Fibroblast of villous mesenchyme (primary cell): ENCODE measurements at regions not wholly inside any gene's neighbourhood (a gene's known extent, or its start where the extent isn't known, plus 50 kb on each side); places are given as distances from the start of the nearest gene placed in this dataset.
A peak's percentile ranks its signal among the peaks of the same experiment; 100 is the strongest.
"Not testable (repeated sequence)": the region's sequence is repeated elsewhere in the genome, so short reads cannot be mapped to it uniquely, and the experiment has no call there.

Experiments used
- DNase-seq: peaks from one replicate; pipeline ENCODE4 v3.0.0-alpha.2; 2010; ENCODE audit warnings: low read depth
- H3K4me3 ChIP-seq: 2 replicates; pipeline ENCODE4 v1.5.1; 2011; ENCODE audit warnings: low read depth, mild to moderate bottlenecking, low read length
- TF ChIP-seq, protein P1 (sequence below): IDR thresholded peaks from 2 replicates; pipeline ENCODE4 v1.5.1; 2012; ENCODE audit warnings: low read depth, mild to moderate bottlenecking, low read length; ENCODE audit not compliant: insufficient read depth

DNA sequence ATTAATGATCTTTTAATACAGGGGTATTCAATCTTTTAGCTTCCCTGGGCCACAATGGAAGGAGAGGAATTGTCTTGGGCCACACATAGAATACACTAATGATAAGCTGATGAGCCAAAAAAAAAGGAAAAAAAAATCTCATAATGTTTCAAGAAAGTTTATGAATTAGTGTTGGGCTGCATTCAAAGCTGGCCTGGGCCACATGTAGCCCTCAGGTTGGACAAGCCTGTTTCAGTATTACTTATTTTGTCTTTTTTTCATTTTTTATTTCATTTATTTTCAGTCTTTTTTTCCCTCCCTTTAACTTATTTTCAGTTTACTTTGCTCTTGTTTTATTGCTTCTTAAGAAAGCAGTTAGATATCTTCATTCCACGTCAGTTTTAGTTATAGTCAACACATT is 2171.8 kb upstream of the DEFB115 start:
- no peak overlapping the region for H3K4me3 ChIP-seq

DNA sequence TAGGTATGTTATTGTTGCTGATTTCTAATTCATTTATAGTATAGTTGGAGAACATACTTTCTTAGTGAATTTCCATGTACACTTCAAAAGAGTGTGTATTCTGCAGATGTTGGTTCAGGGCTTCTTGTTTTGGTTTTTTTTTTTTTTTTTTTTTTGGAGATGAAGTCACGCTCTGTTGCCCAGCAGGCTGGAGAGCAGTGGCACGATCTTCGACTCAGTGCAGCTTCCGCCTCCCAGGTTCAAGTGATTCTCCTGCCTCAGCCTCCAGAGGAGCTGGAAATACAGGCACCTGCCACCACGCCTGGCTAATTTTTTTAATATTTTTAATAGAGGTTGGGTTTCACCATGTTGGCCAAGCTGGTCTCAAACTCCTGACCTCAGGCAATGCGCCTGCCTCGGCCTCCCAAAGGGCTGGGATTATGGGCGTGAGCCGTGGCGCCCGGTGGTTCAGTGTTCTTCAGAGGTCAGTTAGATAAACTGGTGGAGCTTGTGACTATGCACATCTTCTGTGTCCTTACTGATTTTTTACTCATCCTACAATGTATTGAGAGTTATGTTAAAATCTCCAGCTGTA is 2171.2 kb upstream of the DEFB115 start:
- H3K4me3 ChIP-seq, DNase-seq: not testable (repeated sequence)

More for the DNA sequence above, 2171.8 kb upstream of the DEFB115 start:
- DNase-seq: no peak
- TF ChIP-seq, protein P1, sequence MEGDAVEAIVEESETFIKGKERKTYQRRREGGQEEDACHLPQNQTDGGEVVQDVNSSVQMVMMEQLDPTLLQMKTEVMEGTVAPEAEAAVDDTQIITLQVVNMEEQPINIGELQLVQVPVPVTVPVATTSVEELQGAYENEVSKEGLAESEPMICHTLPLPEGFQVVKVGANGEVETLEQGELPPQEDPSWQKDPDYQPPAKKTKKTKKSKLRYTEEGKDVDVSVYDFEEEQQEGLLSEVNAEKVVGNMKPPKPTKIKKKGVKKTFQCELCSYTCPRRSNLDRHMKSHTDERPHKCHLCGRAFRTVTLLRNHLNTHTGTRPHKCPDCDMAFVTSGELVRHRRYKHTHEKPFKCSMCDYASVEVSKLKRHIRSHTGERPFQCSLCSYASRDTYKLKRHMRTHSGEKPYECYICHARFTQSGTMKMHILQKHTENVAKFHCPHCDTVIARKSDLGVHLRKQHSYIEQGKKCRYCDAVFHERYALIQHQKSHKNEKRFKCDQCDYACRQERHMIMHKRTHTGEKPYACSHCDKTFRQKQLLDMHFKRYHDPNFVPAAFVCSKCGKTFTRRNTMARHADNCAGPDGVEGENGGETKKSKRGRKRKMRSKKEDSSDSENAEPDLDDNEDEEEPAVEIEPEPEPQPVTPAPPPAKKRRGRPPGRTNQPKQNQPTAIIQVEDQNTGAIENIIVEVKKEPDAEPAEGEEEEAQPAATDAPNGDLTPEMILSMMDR: no peak

DNA sequence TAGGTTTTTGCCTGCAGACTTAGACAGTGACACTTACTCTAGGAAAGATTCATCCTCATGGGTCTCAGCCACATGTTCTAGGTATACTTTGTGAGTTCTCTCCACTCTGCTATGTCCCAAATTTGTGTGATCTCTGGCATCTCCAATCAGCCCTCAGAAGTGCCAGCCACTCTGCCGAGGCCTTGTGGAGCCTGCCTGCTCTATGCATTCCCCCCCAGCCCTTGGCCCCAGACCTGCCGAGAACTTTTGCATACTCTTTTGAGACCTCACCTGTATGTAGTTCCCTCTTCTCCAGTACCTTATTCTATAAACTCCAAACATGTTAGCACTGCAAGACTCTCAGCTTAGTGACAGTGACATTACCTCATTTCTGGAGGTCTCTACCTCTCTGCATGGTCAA is 2170.5 kb upstream of the DEFB115 start:
- DNase-seq: no peak
- H3K4me3 ChIP-seq: no peak overlapping the region
- TF ChIP-seq, protein P1: no peak

DNA sequence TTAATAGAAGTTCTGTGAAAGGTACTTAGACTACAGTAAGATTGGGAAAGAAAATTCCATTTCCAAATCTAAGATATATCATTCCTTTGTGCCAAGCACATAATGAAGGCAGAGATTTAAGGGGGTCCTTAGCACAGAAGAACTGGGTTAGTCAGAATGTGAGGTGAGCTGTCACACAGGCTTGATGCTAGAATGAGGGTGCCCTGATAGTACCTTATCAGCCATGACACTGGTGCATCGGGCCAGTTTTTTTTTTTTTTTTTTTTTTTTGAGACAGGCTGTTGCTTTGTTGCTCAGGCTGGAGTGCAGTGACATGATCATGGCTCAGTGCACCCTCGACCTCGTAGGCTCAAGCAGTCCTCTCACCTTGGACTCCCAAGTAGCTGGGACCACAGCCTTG is 2169.6 kb upstream of the DEFB115 start:
- not testable (repeated sequence) for DNase-seq, H3K4me3 ChIP-seq

DNA sequence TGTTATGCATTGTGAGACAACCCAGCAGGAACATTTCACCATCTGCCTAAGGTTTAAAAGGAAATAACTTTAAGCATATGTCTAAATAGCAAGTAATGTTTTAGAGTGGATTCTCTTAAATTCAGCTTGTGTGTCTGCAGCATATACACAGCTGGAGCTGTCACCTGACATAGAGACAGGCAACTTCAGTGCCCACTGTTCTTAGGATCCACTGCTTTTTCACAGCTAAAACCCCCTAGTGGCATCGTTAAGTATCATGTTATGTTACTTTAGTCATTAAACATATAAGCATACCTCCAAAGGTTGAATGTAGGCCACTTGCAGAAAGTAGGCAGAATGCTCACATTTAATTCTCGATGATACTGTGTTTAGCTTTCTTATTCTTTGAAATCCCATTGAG is 2169.0 kb upstream of the DEFB115 start:
- DNase-seq: peak; percentile 13
- TF ChIP-seq, protein P1: peak; percentile 16
- not testable (repeated sequence) for H3K4me3 ChIP-seq

DNA sequence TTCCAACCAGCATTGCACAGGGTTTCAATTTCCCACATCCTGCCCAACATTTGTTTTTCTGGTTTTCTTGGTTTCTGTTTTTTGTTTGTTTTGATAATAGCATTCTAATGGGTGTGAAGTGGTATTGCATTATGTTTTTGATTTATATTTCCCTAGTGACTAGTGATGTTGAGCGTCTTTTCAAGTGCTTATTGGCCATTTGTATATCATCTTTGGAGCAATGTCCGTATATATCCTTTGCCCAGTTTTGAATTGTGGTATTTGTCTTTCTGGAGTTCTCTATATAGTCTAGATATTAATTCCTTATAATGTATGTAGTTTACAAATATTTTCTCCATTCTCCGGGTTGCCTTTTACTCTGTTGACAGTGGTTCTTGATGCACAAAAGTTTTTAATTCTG is 2168.1 kb upstream of the DEFB115 start:
- not testable (repeated sequence) for H3K4me3 ChIP-seq, DNase-seq

DNA sequence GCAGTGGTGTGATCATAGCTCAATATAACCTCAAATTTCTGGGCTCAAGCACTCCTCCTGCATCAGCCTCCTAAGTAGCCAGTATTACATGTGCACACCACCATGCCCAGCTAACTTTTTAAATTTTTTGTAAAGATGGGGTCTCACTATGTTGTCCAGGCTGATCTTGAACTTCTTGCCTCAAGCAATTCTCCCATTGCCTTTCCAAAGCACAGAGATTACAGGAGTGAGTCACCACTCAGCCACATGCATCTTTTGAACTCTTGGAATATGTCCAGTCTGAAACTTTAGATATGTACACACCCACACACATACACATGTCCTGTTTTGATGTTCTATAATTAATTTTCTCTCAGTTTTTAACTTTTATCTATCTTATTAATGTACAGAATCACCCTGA is 2163.5 kb upstream of the DEFB115 start:
- DNase-seq, H3K4me3 ChIP-seq: not testable (repeated sequence)

DNA sequence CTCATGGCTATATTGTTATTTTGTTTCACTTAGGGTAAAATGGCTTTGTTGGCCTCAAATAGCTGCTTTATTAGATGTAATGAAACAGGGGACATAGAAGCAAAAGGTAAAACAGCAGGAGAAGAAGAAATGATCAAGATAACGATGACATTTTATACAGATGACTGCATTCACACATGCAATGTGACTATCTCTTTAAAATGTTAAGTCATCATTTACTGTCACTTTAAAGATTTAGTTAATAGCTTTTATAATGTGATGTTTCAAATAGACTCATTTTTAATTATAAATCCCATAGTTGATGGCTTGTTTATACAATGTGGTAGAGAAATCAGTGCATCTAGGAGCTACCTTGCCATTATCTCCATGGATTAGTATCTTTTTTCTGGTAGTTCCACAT is 2160.8 kb upstream of the DEFB115 start:
- not testable (repeated sequence) for DNase-seq, H3K4me3 ChIP-seq

DNA sequence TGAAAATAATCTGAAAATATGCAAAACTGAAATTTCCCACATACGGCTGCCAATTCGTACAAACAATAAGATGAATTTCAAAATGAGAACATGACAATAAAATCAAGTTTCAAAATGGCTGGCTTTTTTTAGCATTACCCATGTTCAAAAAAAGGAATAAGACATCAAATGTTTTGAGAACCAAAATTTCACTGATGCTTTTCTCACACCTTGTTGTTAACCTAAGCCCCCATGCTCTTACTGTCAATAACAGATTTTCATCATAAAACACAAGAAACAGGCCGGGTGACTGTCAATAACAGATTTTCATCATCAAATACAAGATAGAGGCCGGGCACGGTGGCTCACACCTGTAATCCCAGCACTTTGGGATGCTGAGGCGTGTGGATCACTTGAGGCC is 2149.6 kb upstream of the DEFB115 start:
- H3K4me3 ChIP-seq, DNase-seq: not testable (repeated sequence)

DNA sequence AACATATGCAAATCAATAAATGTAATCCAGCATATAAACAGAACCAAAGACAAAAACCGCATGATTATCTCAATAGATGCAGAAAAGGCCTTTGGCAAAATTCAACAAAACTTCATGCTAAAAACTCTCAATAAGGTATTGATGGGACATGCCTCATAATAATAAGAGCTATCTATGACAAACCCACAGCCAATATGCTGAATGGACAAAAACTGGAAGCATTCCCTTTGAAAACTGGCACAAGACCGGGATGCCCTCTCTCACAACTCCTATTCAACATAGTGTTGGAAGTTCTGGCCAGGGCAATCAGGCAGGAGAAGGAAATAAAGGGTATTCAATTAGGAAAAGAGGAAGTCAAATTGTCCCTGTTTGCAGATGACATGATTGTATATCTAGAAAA is 2148.1 kb upstream of the DEFB115 start:
- DNase-seq, H3K4me3 ChIP-seq: not testable (repeated sequence)

DNA sequence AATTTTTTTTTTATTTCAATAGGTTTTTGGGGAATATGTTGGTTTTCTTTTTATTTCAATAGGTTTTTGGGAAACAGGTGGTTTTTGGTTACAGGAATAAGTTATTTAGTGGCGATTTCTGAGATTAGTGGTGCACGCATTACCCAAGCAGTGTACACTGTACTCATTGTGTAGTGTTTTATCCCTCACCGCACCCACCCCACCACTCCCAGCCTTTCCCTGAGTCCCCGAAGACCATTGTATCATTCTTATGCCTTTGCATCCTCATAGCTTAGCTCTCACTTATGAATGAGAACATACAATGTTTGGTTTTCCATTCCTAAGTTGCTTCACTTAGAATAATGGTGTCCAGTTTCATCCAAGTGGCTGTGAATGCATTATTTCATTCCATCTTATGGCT is 2142.4 kb upstream of the DEFB115 start:
- not testable (repeated sequence) for H3K4me3 ChIP-seq, DNase-seq

DNA sequence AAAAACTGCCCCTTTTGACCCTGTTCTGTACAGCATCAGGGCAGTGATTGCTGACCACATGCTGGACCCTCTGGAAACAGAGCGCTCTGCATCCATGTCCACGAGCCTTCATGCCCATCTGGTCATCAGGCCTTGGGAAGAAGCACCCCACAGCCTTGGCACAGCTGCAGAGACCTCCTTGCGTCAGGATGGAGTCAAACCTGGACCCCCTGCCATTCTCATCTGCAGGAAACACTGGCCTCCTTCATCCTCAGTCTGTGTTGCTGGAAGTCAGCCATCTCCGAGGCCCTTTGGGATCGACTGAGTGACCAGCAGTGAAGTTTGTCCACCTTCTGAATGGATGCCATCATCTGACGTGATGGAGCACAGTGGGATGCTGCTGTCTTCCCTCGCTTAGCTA is 2138.3 kb upstream of the DEFB115 start:
- no peak overlapping the region for H3K4me3 ChIP-seq
- DNase-seq: no peak
- TF ChIP-seq, protein P1: no peak

DNA sequence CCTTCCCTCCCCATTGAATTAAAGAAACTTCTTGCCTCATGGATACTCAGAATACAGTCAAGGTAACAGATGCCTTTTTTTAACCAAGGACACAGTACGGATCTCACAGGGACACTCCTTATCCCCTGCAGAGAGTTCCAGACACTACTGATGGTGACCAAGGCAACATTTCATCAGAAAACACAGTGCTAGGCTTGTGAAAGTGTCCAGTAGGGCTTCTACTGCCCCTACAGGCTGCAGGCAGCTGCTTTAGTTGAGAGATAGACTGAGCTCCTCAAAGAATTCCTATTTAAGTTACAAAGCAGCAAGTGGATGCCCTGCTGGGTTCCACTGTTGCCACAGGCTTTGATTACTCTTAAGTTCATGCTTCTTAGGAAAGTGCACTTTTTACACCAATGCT is 2137.8 kb upstream of the DEFB115 start:
- not testable (repeated sequence) for DNase-seq, H3K4me3 ChIP-seq

DNA sequence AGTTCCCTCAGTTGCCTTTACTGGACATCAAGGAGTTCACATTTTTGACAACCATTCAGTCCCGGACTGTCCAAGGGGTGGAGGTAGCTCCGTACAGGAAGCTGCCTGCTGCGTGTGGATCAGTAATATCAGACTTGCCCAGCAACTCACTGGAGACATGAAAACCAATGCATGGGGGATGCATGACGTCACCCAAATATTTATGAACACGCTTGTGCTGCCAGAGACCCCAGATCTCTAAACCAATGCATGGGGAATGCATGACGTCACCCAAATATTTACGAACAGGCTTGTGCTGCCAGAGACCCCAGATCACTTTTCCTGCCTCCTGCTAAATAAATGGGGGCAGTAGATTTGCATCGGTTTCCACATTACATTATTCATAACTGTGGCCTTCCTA is 2137.4 kb upstream of the DEFB115 start:
- H3K4me3 ChIP-seq, DNase-seq: not testable (repeated sequence)

DNA sequence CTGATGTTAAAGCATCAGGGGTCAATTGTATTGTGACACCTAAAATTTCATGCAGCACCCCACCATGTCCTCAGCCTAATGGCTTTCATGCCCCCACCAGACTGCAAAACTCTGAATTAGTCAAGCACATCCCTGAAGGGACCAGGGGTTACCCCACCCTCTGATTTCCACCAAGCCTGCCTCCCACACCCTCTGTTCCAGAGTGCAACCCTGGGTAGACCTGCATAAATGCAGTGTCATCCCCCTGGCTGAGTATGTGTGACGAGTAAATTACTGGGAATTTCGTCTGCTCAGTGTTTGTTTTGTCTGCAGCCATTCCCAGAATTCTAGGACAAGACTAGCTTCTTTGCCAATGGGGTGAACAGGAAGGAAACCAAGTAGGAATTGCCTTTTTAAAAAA is 2136.9 kb upstream of the DEFB115 start:
- not testable (repeated sequence) for H3K4me3 ChIP-seq, DNase-seq
